Caco-2 (cell line): ENCODE measurements at regions not wholly inside any gene's neighbourhood (a gene's known extent, or its start where the extent isn't known, plus 50 kb on each side); places are given as distances from the start of the nearest gene placed in this dataset.
A peak's percentile ranks its signal among the peaks of the same experiment; 100 is the strongest.

Experiments used
- BruUV-seq: library from RNA; stranded (reverse); fragments of 400-500 nt; replicated peaks from 2 replicates; lab custom pipeline; 2021; lab: Mats Ljungman, UMichigan
- CTCF ChIA-PET: fragments of 300-600 bp; sonication (Branson Sonifier 250); formaldehyde crosslinking; loops from one replicate; lab custom pipeline; 2022; ENCODE audit warnings: antibody characterized with exemption; lab: Charles Lee
- POLR2A ChIA-PET: fragments of 300-600 bp; sonication (Branson Sonifier 250); formaldehyde crosslinking; loops from one replicate; lab custom pipeline; 2022; ENCODE audit warnings: antibody characterized with exemption; lab: Charles Lee
- DNase-seq, 2 experiments: peaks; one replicate each; pipeline versions ENCODE4 v3.0.0 to v3.0.0-alpha.2; 2020 to 2022
- H3K27me3 ChIP-seq: replicated peaks from 2 replicates; pipeline ENCODE4 v1.6.0; 2011; ENCODE audit warnings: low read length; ENCODE audit not compliant: control insufficient read depth, insufficient read depth
- H3K36me3 ChIP-seq: 2 replicates; pipeline ENCODE4 v1.5.1; 2011; ENCODE audit warnings: low read length; ENCODE audit not compliant: control insufficient read depth, insufficient read depth
- H3K4me1 ChIP-seq: fragments of 250-450 bp; sonication (Bioruptor Pico); 2 replicates; pipeline ENCODE4 v1.5.1; 2020; ENCODE audit warnings: mild to moderate bottlenecking
- H3K4me3 ChIP-seq: 2 replicates; pipeline ENCODE4 v1.5.1; 2011; ENCODE audit warnings: low read depth, mild to moderate bottlenecking, control low read depth, low read length
- H3K9me3 ChIP-seq: fragments of 250-450 bp; sonication (Bioruptor Pico); 2 replicates; pipeline ENCODE4 v1.5.1; 2020; ENCODE audit warnings: mild to moderate bottlenecking, moderate library complexity
- H3K27ac Mint-ChIP-seq: one replicate; pipeline ENCODE4 v1.8.0; 2022; ENCODE audit warnings: mixed read lengths; ENCODE audit not compliant: unreplicated experiment
- H3K27me3 Mint-ChIP-seq: one replicate; pipeline ENCODE4 v1.8.0; 2022; ENCODE audit warnings: mixed read lengths; ENCODE audit not compliant: insufficient read depth, unreplicated experiment
- H3K36me3 Mint-ChIP-seq: one replicate; pipeline ENCODE4 v1.8.0; 2022; ENCODE audit warnings: mild to moderate bottlenecking, mixed read lengths; ENCODE audit not compliant: insufficient read depth, unreplicated experiment
- H3K4me1 Mint-ChIP-seq: one replicate; pipeline ENCODE4 v1.8.0; 2022; ENCODE audit warnings: low read depth, mixed read lengths; ENCODE audit not compliant: unreplicated experiment
- H3K4me3 Mint-ChIP-seq: one replicate; pipeline ENCODE4 v1.8.0; 2022; ENCODE audit warnings: mild to moderate bottlenecking, moderate library complexity, mixed read lengths; ENCODE audit not compliant: unreplicated experiment
- H3K9me3 Mint-ChIP-seq: one replicate; pipeline ENCODE4 v1.8.0; 2022; ENCODE audit warnings: mixed read lengths; ENCODE audit not compliant: unreplicated experiment
- intact Hi-C: fragments of 100-400 bp; cut with micrococcal nuclease; formaldehyde crosslinking; loops from one replicate; pipeline ENCODE4 v1.10.0; 2022; ENCODE audit not compliant: unreplicated experiment
- TF ChIP-seq, protein P1 (sequence below), 2 experiments: fragments of 200-600 bp in 1 of 2; IDR thresholded peaks; 1 replicate in 1 of 2; 2 replicates in 1 of 2; pipeline versions ENCODE4 v1.5.1 to v1.8.0; 2011 to 2022; ENCODE audit warnings: antibody characterized with exemption in 1 of 2, control low read depth in 1 of 2, inconsistent platforms in 1 of 2, low read depth in 1 of 2, low read length in 1 of 2, mild to moderate bottlenecking in 1 of 2, moderate library complexity in 1 of 2; ENCODE audit not compliant: insufficient read depth in 1 of 2, severe bottlenecking in 1 of 2, unreplicated experiment in 1 of 2

DNA sequence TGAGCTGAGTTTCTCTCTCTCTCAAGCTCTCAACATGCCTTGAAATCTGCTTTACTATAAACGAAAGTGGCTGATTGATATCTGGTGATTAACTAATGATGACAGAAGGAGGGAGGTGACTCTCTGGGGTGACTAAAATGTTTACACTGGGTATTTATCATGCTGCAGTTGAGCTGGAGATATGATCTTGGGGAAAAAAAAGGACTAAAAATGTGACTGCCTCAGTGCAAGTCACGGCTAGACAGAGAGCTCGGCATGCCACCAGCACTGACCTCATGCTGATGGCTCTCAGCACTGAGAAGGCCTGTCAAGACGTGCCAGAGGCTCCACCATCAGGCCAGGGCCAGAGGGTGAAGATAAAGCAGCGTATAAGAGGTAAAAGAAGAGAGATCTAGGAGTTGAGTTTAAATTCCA lies 103.1 kb upstream of the SPACA1 start:
- TF ChIP-seq, protein P1, sequence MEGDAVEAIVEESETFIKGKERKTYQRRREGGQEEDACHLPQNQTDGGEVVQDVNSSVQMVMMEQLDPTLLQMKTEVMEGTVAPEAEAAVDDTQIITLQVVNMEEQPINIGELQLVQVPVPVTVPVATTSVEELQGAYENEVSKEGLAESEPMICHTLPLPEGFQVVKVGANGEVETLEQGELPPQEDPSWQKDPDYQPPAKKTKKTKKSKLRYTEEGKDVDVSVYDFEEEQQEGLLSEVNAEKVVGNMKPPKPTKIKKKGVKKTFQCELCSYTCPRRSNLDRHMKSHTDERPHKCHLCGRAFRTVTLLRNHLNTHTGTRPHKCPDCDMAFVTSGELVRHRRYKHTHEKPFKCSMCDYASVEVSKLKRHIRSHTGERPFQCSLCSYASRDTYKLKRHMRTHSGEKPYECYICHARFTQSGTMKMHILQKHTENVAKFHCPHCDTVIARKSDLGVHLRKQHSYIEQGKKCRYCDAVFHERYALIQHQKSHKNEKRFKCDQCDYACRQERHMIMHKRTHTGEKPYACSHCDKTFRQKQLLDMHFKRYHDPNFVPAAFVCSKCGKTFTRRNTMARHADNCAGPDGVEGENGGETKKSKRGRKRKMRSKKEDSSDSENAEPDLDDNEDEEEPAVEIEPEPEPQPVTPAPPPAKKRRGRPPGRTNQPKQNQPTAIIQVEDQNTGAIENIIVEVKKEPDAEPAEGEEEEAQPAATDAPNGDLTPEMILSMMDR (IDR thresholded peaks at IDR 0.05; ENCODE audit: insufficient read depth in 1 of 2, low read depth in 1 of 2, low read length in 1 of 2, severe bottlenecking in 1 of 2, unreplicated experiment in 1 of 2) = no peak
- BruUV-seq = no TSS peak
- ChIA-PET POLR2A (no interaction called here), CTCF (interaction anchor here (0.6 to 1.1 kb wide), 2 partner anchors 14 to 164 kb away, joined by 5 to 6 read pairs; no protein-coding TSS in a partner anchor)
- Histone ChIP-seq H3K27me3 (no peaks in the 10 kb centered on the region), H3K4me1 (0 out of 2 replicates have a peak, but pooled peaks cover 4% of the 10 kb centered on the region), H3K4me3 (no peak overlapping the region), H3K9me3 (no peaks in the 10 kb centered on the region), H3K36me3 (no peaks in the 10 kb centered on the region)
- intact Hi-C loops = no loop called here
- Mint-ChIP-seq H3K9me3 (no peaks in the 10 kb centered on the region), H3K4me1 (peaks cover 7% of the 10 kb centered on the region), H3K36me3 (no peaks in the 10 kb centered on the region), H3K4me3 (no peak overlapping the region), H3K27me3 (peaks cover 6% of the 10 kb centered on the region), H3K27ac (no peak overlapping the region)
- peak; percentile 35 to 51 for DNase-seq

DNA sequence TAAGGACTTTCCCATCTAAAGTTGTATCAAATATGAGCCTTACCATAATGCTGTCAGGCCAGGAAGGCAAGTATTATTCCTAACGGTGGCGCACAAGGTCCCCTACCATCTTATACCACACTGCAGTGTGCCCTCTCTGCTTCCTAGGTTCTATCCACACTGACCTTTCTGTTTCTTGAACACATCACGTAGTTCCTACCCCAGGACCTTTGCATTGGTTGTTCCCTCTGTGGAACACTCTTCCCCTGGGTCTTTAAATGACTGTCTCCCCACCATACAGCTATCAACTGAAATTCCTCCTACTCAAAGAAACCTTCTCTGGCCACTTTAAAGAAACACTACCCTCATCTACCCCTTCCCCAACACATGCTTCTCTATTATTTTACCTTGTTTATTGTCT lies 104.5 kb upstream of the SPACA1 start:
- Histone ChIP-seq H3K4me3 (no peak overlapping the region), H3K9me3 (no peaks in the 10 kb centered on the region), H3K36me3 (no peaks in the 10 kb centered on the region), H3K27me3 (no peaks in the 10 kb centered on the region), H3K4me1 (0 out of 2 replicates have a peak, but pooled peaks cover 4% of the 10 kb centered on the region)
- DNase-seq = no peak
- Mint-ChIP-seq H3K4me1 (peaks cover 7% of the 10 kb centered on the region), H3K27ac (no peak overlapping the region), H3K4me3 (no peak overlapping the region), H3K36me3 (no peaks in the 10 kb centered on the region), H3K27me3 (peaks cover 6% of the 10 kb centered on the region), H3K9me3 (no peaks in the 10 kb centered on the region)
- TF ChIP-seq, protein P1 (IDR thresholded peaks at IDR 0.05; ENCODE audit: insufficient read depth in 1 of 2, low read depth in 1 of 2, low read length in 1 of 2, severe bottlenecking in 1 of 2, unreplicated experiment in 1 of 2) = no peak
- CTCF ChIA-PET = no interaction called here
- intact Hi-C loops = no loop called here
- no TSS peak for BruUV-seq
- POLR2A ChIA-PET = no interaction called here

DNA sequence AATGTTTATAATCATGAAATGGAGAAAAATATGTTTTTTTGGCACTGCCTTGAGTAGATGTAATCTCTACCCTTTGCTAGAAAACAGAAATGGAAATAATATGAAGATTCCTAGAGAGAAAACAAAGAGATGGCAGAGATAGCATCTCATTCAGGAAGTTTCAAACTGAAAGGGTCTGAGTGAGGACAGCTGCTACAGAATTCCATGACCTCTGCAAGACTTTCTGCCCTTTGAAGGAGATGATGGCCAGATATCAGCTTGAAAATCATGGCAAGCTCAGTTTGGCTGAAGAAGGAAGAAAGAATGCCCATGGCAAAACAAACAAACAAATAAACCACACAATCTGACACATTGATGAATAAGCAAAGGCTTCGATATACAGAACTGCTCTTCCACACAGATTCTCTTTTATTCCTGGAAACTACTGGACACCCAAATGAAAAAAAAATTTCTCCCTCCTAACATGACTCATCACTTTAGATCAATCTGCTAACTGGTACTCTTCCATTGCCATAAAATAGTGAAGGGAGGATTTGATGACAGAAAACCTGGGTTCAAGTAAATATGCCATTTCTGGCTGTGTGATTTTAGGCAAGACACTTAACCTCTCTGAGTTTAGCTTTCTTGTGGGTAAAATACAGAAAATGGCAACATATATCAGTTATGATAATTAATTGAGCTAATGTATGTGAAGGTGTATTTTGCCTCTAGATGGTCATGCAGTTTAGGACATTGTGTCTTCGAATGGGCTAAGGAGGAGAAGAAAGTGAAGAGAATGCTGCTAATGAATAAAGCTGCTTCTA lies 105.9 kb upstream of the SPACA1 start:
- Mint-ChIP-seq H3K27ac (no peak overlapping the region), H3K4me3 (no peak overlapping the region), H3K9me3 (no peaks in the 10 kb centered on the region), H3K4me1 (peaks cover 7% of the 10 kb centered on the region), H3K36me3 (no peaks in the 10 kb centered on the region), H3K27me3 (peaks cover 6% of the 10 kb centered on the region)
- BruUV-seq = no TSS peak
- H3K27me3 ChIP-seq = no peaks in the 10 kb centered on the region
- H3K4me1 ChIP-seq = 0 out of 2 replicates have a peak, but pooled peaks cover 4% of the 10 kb centered on the region
- POLR2A ChIA-PET = no interaction called here
- H3K4me3 ChIP-seq = no peak overlapping the region
- no peaks in the 10 kb centered on the region for H3K9me3 ChIP-seq
- TF ChIP-seq, protein P1 (IDR thresholded peaks at IDR 0.05; ENCODE audit: insufficient read depth in 1 of 2, low read depth in 1 of 2, low read length in 1 of 2, severe bottlenecking in 1 of 2, unreplicated experiment in 1 of 2) = no peak
- CTCF ChIA-PET = interaction anchor here (0.6 kb wide), 1 partner anchor 43 kb away, joined by 5 read pairs; no protein-coding TSS in a partner anchor
- intact Hi-C loops = no loop called here
- H3K36me3 ChIP-seq = no peaks in the 10 kb centered on the region
- DNase-seq = no peak
